SH-SY5Y (cell line): ENCODE measurements at regions not wholly inside any gene's neighbourhood (a gene's known extent, or its start where the extent isn't known, plus 50 kb on each side); places are given as distances from the start of the nearest gene placed in this dataset.

Experiments used
- GATA2 ChIP-seq: IDR thresholded peaks from 2 replicates; pipeline ENCODE4 v1.6.1; 2011; ENCODE audit warnings: mild to moderate bottlenecking, low read depth, low read length
- GATA3 ChIP-seq: IDR thresholded peaks from 2 replicates; pipeline ENCODE4 v1.6.1; 2011; ENCODE audit warnings: low read depth, mild to moderate bottlenecking, low read length, moderate library complexity

- TF ChIP-seq GATA2 (no peak), GATA3 (no peak)
These were observed 242.7 kb upstream of the IPO5 start for GRCh38 chr13:97710797-97711196.

- no peak for TF ChIP-seq GATA3
- TF ChIP-seq GATA2 = no peak
These were observed 240.7 kb upstream of the IPO5 start for GRCh38 chr13:97712770-97713169.

DNA sequence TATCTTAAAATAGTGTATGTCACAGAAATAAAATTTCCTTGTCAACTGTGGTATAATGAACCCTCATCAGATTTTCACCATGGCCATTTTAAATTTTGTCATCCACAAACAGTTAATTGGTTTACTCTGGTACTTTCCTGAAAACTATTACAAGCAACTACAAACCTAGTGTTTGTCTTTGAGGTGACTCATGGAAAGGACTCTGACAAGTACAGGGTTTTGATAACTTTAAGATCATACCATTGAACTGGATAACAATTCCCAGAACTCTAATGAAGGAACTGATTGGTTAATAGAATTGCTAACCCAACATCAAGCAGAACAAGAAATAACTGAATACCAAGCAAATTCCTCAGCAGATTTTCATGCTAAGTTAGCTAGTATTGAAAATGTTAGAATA, 237.7 kb upstream of the IPO5 start:
- TF ChIP-seq GATA2 (no peak), GATA3 (no peak)

GRCh38 chr13:97716746-97717145, 236.7 kb upstream of the IPO5 start:
- TF ChIP-seq GATA3 (no peak), GATA2 (no peak)

DNA sequence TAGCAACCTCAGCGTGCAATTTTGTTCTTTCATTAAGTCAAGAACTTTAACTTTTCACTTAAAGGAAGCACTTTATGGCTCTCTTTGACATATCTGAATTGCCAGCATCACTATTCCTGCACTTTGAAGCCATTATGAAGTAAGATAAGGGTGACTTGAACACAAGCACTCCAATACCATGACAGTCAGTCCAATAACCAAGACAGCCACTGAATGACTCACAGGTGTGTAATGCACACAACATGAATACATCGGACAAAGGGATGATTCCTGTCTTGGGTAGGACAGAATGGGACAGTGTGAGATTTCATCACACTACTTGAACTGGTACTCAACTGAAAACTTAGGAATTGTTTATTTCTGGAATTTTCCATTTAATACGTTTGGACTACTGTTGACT, 233.7 kb upstream of the IPO5 start:
- TF ChIP-seq GATA2 (no peak), GATA3 (no peak)

DNA sequence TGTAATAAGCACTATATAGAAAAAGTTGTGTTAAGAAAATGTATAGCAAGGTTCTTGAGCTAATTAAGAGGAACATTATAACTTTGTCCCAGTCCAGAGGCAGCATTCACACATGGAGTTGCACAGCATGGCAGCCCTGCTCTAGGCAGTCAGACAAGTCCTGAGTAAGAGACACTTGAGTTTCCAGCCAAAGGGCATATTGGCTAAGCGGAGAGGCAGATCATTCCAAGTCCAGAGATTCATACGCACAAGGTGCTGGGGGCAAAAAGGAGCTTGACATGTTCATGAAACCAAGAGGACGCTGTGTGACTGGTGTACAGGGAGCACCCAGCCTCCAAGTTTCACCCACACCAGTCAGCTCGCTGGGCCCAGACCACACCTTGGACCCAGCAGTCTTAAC, 232.6 kb upstream of the IPO5 start:
- TF ChIP-seq GATA3 = no peak
- no peak for TF ChIP-seq GATA2

DNA sequence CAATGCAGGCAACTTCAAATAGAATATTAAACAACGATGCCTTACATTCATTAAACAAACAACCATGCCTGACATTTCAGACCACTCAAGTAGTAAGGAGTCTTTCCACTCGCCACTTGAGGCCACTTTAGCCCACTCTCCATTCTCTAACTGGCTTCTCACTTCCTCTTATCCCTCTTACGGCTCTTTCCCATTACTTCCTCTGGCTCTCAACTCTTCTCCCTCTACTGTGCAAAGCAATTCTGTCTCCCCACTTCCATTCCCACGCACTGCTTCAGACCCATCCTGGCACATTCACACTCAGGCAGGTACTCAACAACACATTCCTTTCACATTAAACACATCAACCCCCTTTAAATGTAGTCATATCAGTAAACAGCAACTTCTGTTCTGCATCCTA, 229.8 kb upstream of the IPO5 start:
- TF ChIP-seq GATA3 (no peak), GATA2 (no peak)

DNA sequence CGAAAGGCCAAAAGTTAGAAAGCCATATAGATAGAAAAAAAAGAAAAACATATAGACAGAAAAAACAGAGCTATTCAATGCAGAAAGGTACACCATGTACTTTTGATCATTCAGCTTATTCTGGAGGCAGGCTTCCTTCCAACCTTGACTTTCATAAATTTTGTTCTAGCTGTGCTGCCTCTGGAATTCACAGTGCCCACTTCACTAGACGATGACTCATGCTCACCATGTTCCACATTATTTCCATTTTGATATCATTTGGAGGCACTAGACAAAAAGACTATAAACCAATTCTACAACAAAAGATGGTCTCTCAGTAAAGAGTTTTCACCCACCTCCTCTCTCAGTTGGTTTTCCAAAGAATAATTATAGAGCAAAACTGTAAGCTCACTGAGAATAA, 229.0 kb upstream of the IPO5 start:
- no peak for TF ChIP-seq GATA3
- TF ChIP-seq GATA2 = no peak

DNA sequence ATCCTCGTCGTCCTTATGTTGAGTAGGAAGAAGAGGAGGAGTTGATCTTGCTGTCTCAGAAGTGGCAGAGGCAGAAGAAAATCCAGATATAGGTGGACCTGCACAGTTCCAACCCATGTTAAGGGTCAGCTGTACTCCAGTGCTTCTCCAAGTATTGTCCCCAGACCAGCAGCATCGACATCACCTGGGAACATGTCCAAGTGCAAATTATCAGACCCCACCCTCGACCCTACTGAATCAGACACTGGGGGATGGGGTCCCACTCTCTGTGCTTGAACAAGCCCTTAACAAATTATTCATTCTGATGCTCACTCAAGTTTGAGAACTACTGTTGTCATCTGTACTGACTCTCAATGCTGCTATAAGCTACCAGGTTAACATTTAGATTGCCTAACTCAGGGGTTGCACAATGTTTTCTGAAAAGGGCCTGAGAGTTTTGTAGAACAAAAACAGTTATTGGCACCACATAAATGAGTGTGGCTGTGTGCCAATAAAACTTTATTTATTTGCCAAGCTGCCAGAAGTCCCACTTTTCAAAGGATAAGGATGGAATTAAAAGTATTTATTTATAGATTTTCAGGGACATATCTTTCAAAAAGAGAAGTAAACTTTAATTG, 226.7 kb upstream of the IPO5 start:
- TF ChIP-seq GATA2 (no peak), GATA3 (no peak)

GRCh38 chr13:97727991-97728390, 225.5 kb upstream of the IPO5 start:
- TF ChIP-seq GATA2 (no peak), GATA3 (no peak)

DNA sequence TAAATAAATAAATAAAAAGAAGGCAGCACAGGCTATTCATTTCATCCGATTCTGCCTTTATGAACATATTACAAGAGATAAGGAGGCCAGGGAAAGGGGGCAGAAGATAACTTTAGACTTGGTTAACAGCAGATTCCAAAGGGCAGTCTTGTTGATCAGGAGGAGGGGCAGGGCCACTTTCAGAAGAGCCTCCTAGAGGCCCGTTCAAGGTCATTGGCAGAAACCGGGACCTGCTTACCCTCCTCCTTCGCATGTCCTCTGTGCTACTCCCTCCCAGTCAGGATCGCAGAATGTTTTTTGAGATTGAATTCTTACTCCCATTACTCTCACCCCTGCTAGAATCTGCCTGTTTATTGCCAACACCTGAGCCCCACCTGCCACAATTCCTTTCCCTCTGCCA, 217.0 kb upstream of the IPO5 start:
- TF ChIP-seq GATA3 (no peak), GATA2 (no peak)

GRCh38 chr13:97742084-97742483, 211.4 kb upstream of the IPO5 start:
- TF ChIP-seq GATA2 (no peak), GATA3 (no peak)

GRCh38 chr13:97743938-97744337, 209.5 kb upstream of the IPO5 start:
- TF ChIP-seq GATA2 (no peak), GATA3 (no peak)

GRCh38 chr13:97746649-97747048, 206.8 kb upstream of the IPO5 start:
- TF ChIP-seq GATA3 (no peak), GATA2 (no peak)

DNA sequence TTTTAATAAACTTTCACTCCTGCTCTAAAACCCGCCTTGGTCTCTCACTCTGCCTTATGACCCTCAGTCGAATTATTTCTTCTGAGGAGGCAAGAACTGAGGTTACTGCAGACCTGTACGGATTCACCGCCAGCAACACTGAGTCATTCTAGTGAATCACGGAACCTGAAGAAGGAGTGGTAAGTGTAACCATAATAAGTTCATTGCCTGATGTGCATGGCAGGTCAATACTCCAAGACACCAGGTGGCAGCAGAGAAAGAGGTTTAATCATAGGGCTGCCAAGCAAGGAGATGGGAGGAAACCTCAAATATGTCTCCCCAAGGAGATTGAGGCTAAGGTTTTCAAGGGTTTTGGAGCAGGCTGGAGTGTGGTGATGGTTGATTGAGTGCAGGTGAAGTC, 204.3 kb upstream of the IPO5 start:
- TF ChIP-seq GATA3 = no peak
- no peak for TF ChIP-seq GATA2

GRCh38 chr13:97751477-97751876, 202.0 kb upstream of the IPO5 start:
- TF ChIP-seq GATA2 (no peak), GATA3 (no peak)
